GM13977 (cell line): ENCODE measurements at regions not wholly inside any gene's neighbourhood (a gene's known extent, or its start where the extent isn't known, plus 50 kb on each side); places are given as distances from the start of the nearest gene placed in this dataset.

ENCODE experiments used
- DNase-seq: peaks from one replicate; pipeline ENCODE4 v3.0.0; 2012; ENCODE audit warnings: low spot score
- in situ Hi-C: fragments of 300-500 bp; cut with MboI; formaldehyde crosslinking; loops from one replicate; pipeline ENCODE4 v1.12.0; 2022; ENCODE audit warnings: low sequenced_read_pairs, low pct_unique_long_range_greater_than_20kb, mixed read lengths, inconsistent platforms; ENCODE audit not compliant: unreplicated experiment
- TF ChIP-seq, protein P1 (sequence below): IDR thresholded peaks from 2 replicates; pipeline ENCODE4 v1.5.1; 2012; ENCODE audit warnings: mild to moderate bottlenecking, control low read depth; ENCODE audit not compliant: insufficient read depth; ENCODE audit errors: extremely low read depth, missing control alignments

- in situ Hi-C loops, result no loop called here
These were observed 138.4 kb upstream of the HNRNPA3 start for GRCh38 chr2:177074099-177074710.

GRCh38 chr2:177075254-177075653 lies 137.3 kb upstream of the HNRNPA3 start:
- in situ Hi-C loops, result no loop called here
- no peak for DNase-seq

More at GRCh38 chr2:177074099-177074710, 138.4 kb upstream of the HNRNPA3 start:
- TF ChIP-seq, protein P1, sequence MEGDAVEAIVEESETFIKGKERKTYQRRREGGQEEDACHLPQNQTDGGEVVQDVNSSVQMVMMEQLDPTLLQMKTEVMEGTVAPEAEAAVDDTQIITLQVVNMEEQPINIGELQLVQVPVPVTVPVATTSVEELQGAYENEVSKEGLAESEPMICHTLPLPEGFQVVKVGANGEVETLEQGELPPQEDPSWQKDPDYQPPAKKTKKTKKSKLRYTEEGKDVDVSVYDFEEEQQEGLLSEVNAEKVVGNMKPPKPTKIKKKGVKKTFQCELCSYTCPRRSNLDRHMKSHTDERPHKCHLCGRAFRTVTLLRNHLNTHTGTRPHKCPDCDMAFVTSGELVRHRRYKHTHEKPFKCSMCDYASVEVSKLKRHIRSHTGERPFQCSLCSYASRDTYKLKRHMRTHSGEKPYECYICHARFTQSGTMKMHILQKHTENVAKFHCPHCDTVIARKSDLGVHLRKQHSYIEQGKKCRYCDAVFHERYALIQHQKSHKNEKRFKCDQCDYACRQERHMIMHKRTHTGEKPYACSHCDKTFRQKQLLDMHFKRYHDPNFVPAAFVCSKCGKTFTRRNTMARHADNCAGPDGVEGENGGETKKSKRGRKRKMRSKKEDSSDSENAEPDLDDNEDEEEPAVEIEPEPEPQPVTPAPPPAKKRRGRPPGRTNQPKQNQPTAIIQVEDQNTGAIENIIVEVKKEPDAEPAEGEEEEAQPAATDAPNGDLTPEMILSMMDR, result no peak
- DNase-seq, result no peak

DNA sequence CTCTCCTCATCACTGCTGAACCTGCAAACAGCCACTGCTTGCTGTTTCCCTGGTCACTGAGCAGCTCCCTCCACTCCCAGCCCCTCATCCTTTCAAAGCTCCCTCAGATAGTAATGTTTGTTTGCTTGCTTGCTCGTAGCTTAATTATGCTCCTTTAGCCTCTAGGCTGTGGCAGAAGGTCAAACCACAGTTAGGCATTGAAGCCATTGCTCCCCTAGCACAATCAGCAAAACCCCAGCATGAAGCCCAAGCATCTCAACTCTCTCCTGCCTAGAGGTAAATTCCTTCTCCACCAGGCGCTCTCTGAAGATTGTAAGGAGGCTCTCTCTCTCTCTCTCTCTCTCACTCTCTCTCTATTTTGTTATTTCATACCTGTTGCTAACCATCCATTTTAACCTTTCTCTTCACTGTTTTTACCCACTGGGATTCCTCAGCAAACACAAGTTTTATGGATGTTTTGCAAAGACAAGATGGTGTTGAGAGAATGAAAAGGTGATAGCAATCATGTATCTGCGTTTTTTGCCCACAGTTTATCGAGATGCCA lies 135.9 kb upstream of the HNRNPA3 start:
- TF ChIP-seq, protein P1, result no peak
- in situ Hi-C loops, result no loop called here
- DNase-seq, result no peak

More at GRCh38 chr2:177075254-177075653, 137.3 kb upstream of the HNRNPA3 start:
- TF ChIP-seq, protein P1, result no peak

DNA sequence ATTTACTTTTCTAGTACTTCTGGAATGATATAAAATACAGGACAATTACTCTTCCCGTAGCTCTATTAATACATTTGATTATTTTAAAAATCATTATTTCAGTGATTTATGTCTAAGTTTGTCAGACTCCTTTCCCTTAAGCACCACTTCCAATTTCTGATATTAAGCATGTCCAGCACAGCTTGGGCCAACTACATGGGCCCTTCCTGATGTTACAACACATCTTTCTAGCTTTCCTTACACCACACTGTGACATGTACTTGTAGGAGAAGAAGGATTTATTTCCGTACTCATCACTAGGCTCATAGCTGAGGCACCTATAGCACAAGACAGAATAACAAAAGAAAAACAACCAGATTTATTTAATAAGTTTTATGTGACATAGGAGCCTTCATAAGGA lies 134.8 kb upstream of the HNRNPA3 start:
- DNase-seq, result no peak
- TF ChIP-seq, protein P1, result no peak
- in situ Hi-C loops, result no loop called here

DNA sequence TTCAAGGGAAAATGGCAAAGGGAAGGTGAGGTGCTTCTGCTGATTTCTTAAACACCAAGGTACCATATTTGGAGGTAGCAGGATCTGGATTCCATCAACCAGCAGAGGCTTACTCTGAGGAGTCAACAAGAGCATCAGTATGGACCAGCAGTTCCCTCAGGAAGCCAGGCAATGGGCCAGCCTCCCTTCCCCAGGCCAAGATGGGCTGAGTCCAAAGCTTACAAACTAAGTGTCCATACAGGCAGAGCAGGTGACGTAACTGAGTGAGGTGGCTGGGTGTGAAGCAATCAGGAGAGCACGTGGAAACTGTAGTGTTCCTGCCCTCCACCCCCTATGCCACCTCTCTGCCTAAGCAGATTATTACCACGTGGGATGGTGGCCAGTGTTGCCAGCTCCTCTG lies 134.2 kb upstream of the HNRNPA3 start:
- in situ Hi-C loops, result no loop called here
- DNase-seq, result no peak
- TF ChIP-seq, protein P1, result no peak

DNA sequence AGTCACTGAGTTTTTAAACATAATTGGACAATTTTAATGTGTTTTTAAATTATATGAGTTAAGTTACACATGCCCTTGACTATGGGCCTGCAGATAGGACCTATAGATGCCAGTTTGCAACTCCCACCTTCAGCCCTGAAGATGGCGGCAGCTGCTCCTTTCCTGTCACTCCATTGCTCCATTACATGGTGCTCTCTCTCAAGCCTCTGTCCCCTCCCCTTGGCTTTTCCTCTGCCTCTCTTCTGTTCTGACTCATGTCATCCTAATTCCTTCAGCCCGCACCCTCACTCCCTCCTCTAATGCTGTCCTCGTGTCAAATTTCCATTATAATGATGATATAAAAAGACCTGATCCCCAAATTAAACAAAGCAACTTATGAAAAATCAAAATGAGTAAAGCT lies 133.7 kb upstream of the HNRNPA3 start:
- no peak for DNase-seq
- in situ Hi-C loops, result no loop called here
- TF ChIP-seq, protein P1, result no peak
